ENCODE measurements at regions not wholly inside any gene's neighbourhood (a gene's known extent, or its start where the extent isn't known, plus 50 kb on each side); places are given as distances from the start of the nearest gene placed in this dataset.

GRCh38 chr3:35986161-35986560 lies 346.8 kb downstream of the ARPP21 start:
- TF ChIP-seq CTCF (IDR thresholded peaks at IDR 0.05; ENCODE audit: low read depth, low read length, missing control alignments): no peak
- H3K4me3 ChIP-seq (replicated peaks; ENCODE audit: low read depth, low read length): no peak overlapping the region
- DNase-seq (ENCODE audit: extremely low read depth, low read depth): no peak

- DNase-seq (ENCODE audit: extremely low read depth, low read depth): no peak
- no peak for TF ChIP-seq CTCF (IDR thresholded peaks at IDR 0.05; ENCODE audit: low read depth, low read length, missing control alignments)
- H3K4me3 ChIP-seq (replicated peaks; ENCODE audit: low read depth, low read length): no peak overlapping the region
Measured at GRCh38 chr3:35987386-35987785, 348.1 kb downstream of the ARPP21 start.

GRCh38 chr3:35992041-35992440 lies 352.7 kb downstream of the ARPP21 start:
- no peak overlapping the region for H3K4me3 ChIP-seq (replicated peaks; ENCODE audit: low read depth, low read length)
- TF ChIP-seq CTCF (IDR thresholded peaks at IDR 0.05; ENCODE audit: low read depth, low read length, missing control alignments): no peak
- DNase-seq (ENCODE audit: extremely low read depth, low read depth): no peak

GRCh38 chr3:36011791-36012190 lies 368.5 kb upstream of the STAC start:
- TF ChIP-seq CTCF (IDR thresholded peaks at IDR 0.05; ENCODE audit: low read depth, low read length, missing control alignments): no peak
- H3K4me3 ChIP-seq (replicated peaks; ENCODE audit: low read depth, low read length): no peak overlapping the region
- DNase-seq (ENCODE audit: extremely low read depth, low read depth): no peak

GRCh38 chr3:36013425-36013824 lies 366.9 kb upstream of the STAC start:
- no peak for TF ChIP-seq CTCF (IDR thresholded peaks at IDR 0.05; ENCODE audit: low read depth, low read length, missing control alignments)
- H3K4me3 ChIP-seq (replicated peaks; ENCODE audit: low read depth, low read length): no peak overlapping the region
- no peak for DNase-seq (ENCODE audit: extremely low read depth, low read depth)

GRCh38 chr3:36025232-36025631 lies 355.1 kb upstream of the STAC start:
- no peak overlapping the region for H3K4me3 ChIP-seq (replicated peaks; ENCODE audit: low read depth, low read length)
- TF ChIP-seq CTCF (IDR thresholded peaks at IDR 0.05; ENCODE audit: low read depth, low read length, missing control alignments): no peak
- no peak for DNase-seq (ENCODE audit: extremely low read depth, low read depth)

All from HFF-Myc (cell line).